ENCODE measurements at regions not wholly inside any gene's neighbourhood (a gene's known extent, or its start where the extent isn't known, plus 50 kb on each side); places are given as distances from the start of the nearest gene placed in this dataset.

DNA sequence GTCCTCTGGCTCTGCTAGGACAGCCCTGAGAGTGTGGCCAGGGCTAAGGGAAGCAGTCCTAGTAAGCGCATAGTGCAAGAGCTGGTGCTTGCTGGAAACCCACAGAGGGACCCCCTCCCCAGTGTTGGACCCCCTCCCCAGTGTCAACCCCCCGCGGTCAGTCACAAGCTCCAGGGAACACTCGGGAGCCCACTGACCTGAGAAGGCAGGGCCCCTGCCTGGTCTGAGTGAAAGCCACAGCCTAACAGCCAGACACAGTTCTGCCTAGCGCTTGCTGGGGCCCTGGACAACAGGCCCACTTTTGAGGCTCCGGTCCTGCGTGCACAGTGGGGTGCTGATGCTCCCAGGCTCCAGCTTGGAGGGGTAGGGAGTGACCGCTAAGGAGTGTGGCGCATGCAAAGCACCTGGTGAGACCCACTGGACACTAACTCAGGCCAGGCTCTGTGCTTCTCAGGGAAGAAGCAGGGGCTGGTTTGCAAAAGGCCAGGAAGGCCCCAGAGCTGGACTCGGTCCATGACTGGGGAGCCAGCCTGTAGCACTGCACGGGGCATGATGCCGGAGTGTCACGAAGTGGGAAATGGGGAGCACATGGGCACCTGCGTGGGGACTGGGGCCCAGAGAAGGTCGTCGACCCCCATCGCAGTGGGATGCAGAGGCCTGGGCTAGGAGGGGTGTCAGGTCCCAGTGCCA, 175.8 kb upstream of the PPP2R2D start:
- Histone ChIP-seq H3K9me3 (ENCODE audit: control insufficient read depth, insufficient read depth, low read length) (no peaks in the 10 kb centered on the region), H3K9ac (ENCODE audit: low read depth, low read length) (no peak overlapping the region), H3K27ac (ENCODE audit: low read depth, low read length) (no peak overlapping the region), H3K27me3 (ENCODE audit: control insufficient read depth, insufficient read depth, low read length) (peaks cover 16% of the 10 kb centered on the region), H3K36me3 (ENCODE audit: control insufficient read depth, insufficient read depth, low read length) (no peaks in the 10 kb centered on the region), H3K4me1 (ENCODE audit: control insufficient read depth, insufficient read depth, low read length) (peaks cover 16% of the 10 kb centered on the region), H3K4me3 (ENCODE audit: low read depth, low read length) (no peak overlapping the region)

GRCh38 chr10:131725581-131726069, 175.2 kb upstream of the PPP2R2D start:
- Histone ChIP-seq H3K27ac (ENCODE audit: low read depth, low read length) (no peak overlapping the region), H3K27me3 (ENCODE audit: control insufficient read depth, insufficient read depth, low read length) (peaks cover 16% of the 10 kb centered on the region), H3K36me3 (ENCODE audit: control insufficient read depth, insufficient read depth, low read length) (no peaks in the 10 kb centered on the region), H3K4me3 (ENCODE audit: low read depth, low read length) (no peak overlapping the region), H3K9ac (ENCODE audit: low read depth, low read length) (no peak overlapping the region), H3K9me3 (ENCODE audit: control insufficient read depth, insufficient read depth, low read length) (no peaks in the 10 kb centered on the region), H3K4me1 (ENCODE audit: control insufficient read depth, insufficient read depth, low read length) (peaks cover 16% of the 10 kb centered on the region)

DNA sequence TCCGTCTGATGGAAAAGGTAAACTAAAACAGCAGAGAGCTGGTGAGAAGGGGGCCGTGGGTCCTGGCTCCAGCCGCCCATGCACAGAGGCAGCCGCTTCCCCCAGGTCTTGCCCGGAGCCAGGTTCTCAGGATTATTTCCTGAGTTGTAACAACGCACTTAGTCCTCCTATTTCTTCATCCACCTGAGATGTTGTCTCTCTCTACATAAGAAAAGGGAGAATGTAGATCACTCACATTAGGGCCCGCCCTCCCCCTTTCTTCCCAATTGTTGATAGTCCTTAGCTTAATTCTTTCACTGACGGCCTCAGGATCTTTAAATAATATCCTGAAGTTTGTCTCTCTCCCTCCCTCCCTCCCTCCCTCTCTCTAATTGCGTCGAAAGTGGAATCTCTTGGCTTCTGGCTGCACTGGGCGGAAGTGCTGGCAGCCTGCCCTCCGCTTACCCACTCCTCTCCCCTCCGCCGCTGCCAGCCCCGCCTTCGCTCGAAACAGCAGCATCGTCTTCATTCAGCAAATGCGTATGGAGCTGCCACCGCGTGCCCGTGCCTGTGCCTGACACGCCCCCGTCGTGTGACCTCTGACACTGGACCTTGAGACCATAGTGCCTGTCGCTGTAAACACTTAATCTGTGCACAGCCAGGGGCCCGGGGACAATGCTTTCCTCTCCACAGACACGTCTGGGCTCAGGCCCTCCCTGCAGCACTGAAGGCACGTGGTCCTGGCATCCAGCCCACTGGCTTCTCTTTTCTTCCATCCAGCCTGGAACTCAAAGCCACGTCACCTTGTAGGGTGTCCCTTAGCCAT, 174.5 kb upstream of the PPP2R2D start:
- Histone ChIP-seq H3K4me1 (ENCODE audit: control insufficient read depth, insufficient read depth, low read length) (peaks cover 16% of the 10 kb centered on the region), H3K27ac (ENCODE audit: low read depth, low read length) (no peak overlapping the region), H3K4me3 (ENCODE audit: low read depth, low read length) (no peak overlapping the region), H3K27me3 (ENCODE audit: control insufficient read depth, insufficient read depth, low read length) (peaks cover 16% of the 10 kb centered on the region), H3K9me3 (ENCODE audit: control insufficient read depth, insufficient read depth, low read length) (no peaks in the 10 kb centered on the region), H3K9ac (ENCODE audit: low read depth, low read length) (no peak overlapping the region), H3K36me3 (ENCODE audit: control insufficient read depth, insufficient read depth, low read length) (no peaks in the 10 kb centered on the region)

DNA sequence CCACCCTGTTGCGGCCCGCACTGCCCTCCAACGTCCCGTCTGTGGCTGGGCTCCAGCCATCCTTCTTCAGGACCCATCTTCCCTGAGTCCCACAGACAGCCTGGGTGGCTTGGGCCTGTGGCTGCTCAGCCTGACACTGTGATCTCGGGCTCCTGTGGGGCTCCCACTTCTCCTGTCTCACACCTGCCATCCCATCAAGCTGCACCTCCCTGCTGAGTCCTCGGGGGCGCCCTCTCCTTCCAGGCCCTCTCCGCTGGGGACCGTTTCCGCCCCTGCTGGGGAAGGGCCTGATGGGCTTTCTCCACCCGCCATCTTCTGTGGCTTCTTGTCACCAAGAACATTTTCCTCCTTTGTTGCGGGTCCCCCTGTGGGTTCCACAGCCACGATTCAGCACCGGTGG, 173.8 kb upstream of the PPP2R2D start:
- Histone ChIP-seq H3K9me3 (ENCODE audit: control insufficient read depth, insufficient read depth, low read length) (no peaks in the 10 kb centered on the region), H3K9ac (ENCODE audit: low read depth, low read length) (no peak overlapping the region), H3K36me3 (ENCODE audit: control insufficient read depth, insufficient read depth, low read length) (no peaks in the 10 kb centered on the region), H3K4me3 (ENCODE audit: low read depth, low read length) (no peak overlapping the region), H3K27ac (ENCODE audit: low read depth, low read length) (no peak overlapping the region), H3K4me1 (ENCODE audit: control insufficient read depth, insufficient read depth, low read length) (peaks cover 16% of the 10 kb centered on the region), H3K27me3 (ENCODE audit: control insufficient read depth, insufficient read depth, low read length) (peaks cover 16% of the 10 kb centered on the region)

DNA sequence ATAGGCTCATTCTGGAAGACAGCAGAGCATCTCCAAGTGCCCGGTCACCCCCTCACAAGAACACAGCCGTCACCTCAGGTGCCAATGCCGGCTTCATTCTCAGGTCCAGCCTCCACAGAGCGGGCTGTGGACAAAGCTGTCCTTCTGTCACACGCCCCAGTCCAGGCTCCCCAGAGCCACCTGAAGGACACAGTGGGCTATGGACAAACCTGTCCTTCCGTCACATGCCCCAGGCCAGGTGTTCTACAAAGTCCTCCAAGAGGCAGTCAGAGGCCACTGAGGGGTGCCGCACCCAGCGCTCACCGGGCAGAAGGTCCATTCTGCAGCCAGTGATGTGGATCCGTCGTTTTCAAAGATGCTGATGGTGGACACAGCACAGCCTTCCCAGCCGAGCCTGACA, 173.2 kb upstream of the PPP2R2D start:
- peaks cover 4% of the 10 kb centered on the region; the same call in 1 of the 2 replicates for H3K9me3 ChIP-seq (ENCODE audit: control insufficient read depth, insufficient read depth, low read length)
- no peak overlapping the region for H3K27ac ChIP-seq (ENCODE audit: low read depth, low read length)
- peaks cover 16% of the 10 kb centered on the region for H3K27me3 ChIP-seq (ENCODE audit: control insufficient read depth, insufficient read depth, low read length)
- H3K4me3 ChIP-seq (ENCODE audit: low read depth, low read length) = no peak overlapping the region
- no peaks in the 10 kb centered on the region for H3K36me3 ChIP-seq (ENCODE audit: control insufficient read depth, insufficient read depth, low read length)
- H3K4me1 ChIP-seq (ENCODE audit: control insufficient read depth, insufficient read depth, low read length) = peaks cover 16% of the 10 kb centered on the region
- no peak overlapping the region for H3K9ac ChIP-seq (ENCODE audit: low read depth, low read length)

DNA sequence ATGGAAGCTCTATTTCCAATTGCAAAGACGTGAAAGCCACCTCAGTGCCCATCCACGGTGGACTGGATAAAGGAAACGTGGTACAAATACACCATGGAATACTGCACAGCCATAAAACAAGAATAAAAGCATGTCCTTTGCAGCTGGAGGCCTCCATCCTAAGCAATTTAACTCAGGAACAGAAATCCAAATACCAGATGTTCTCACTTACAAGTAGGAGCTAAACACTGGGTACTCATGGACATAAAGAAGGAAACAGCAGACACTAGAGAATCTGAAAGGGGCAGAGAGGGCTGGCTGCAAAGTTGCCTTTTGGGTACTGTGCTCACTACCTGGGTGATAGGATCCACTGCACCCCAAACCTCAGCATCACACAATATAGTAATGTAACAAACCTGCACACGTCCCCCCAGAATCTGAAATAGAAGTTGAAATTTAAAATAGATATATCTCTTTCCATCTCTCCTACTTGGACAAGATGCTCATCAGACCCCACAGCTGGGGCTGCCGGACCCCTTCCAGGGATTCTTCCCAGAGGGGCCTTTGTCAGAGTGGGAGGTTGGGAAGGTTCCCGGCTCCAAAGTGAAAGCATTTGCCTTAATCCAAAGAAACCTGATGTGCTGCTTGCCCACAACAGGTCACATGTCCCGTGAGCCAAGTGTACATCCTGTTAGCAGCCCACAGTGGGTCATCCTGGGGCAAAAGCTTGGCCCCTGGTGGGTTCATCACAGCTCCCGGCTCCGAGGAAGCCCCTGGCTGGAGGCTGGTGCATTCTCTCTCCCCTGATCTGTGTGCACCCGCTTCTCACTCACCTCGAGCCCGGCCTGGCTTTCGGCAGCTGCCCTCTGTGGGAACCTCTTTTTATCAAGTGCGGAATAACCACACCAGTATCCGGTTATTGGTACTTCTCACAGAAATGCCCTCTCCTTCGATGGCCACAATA, 172.3 kb upstream of the PPP2R2D start:
- Histone ChIP-seq H3K9ac (ENCODE audit: low read depth, low read length) (no peak overlapping the region), H3K27me3 (ENCODE audit: control insufficient read depth, insufficient read depth, low read length) (peaks cover 16% of the 10 kb centered on the region), H3K9me3 (ENCODE audit: control insufficient read depth, insufficient read depth, low read length) (peaks cover 5% of the 10 kb centered on the region; the same call in 1 of the 2 replicates), H3K27ac (ENCODE audit: low read depth, low read length) (no peak overlapping the region), H3K36me3 (ENCODE audit: control insufficient read depth, insufficient read depth, low read length) (no peaks in the 10 kb centered on the region), H3K4me3 (ENCODE audit: low read depth, low read length) (no peak overlapping the region), H3K4me1 (ENCODE audit: control insufficient read depth, insufficient read depth, low read length) (peaks cover 16% of the 10 kb centered on the region)

GRCh38 chr10:131729361-131729760, 171.4 kb upstream of the PPP2R2D start:
- Histone ChIP-seq H3K4me1 (ENCODE audit: control insufficient read depth, insufficient read depth, low read length) (peaks cover 16% of the 10 kb centered on the region), H3K4me3 (ENCODE audit: low read depth, low read length) (no peak overlapping the region), H3K9ac (ENCODE audit: low read depth, low read length) (no peak overlapping the region), H3K9me3 (ENCODE audit: control insufficient read depth, insufficient read depth, low read length) (peaks cover 5% of the 10 kb centered on the region; the same call in 1 of the 2 replicates), H3K36me3 (ENCODE audit: control insufficient read depth, insufficient read depth, low read length) (no peaks in the 10 kb centered on the region), H3K27me3 (ENCODE audit: control insufficient read depth, insufficient read depth, low read length) (peaks cover 16% of the 10 kb centered on the region), H3K27ac (ENCODE audit: low read depth, low read length) (no peak overlapping the region)

- Histone ChIP-seq H3K27ac (ENCODE audit: low read depth, low read length) (no peak overlapping the region), H3K9me3 (ENCODE audit: control insufficient read depth, insufficient read depth, low read length) (peaks cover 5% of the 10 kb centered on the region; the same call in 1 of the 2 replicates), H3K27me3 (ENCODE audit: control insufficient read depth, insufficient read depth, low read length) (peaks cover 16% of the 10 kb centered on the region), H3K4me1 (ENCODE audit: control insufficient read depth, insufficient read depth, low read length) (peaks cover 16% of the 10 kb centered on the region), H3K36me3 (ENCODE audit: control insufficient read depth, insufficient read depth, low read length) (no peaks in the 10 kb centered on the region), H3K4me3 (ENCODE audit: low read depth, low read length) (no peak overlapping the region), H3K9ac (ENCODE audit: low read depth, low read length) (no peak overlapping the region)
Observed at GRCh38 chr10:131729938-131730660, 170.7 kb upstream of the PPP2R2D start.

- H3K36me3 ChIP-seq (ENCODE audit: control insufficient read depth, insufficient read depth, low read length) = no peaks in the 10 kb centered on the region
- no peak overlapping the region for H3K27ac ChIP-seq (ENCODE audit: low read depth, low read length)
- H3K9me3 ChIP-seq (ENCODE audit: control insufficient read depth, insufficient read depth, low read length) = peaks cover 5% of the 10 kb centered on the region; the same call in 1 of the 2 replicates
- no peak overlapping the region for H3K9ac ChIP-seq (ENCODE audit: low read depth, low read length)
- no peak overlapping the region for H3K4me3 ChIP-seq (ENCODE audit: low read depth, low read length)
- H3K27me3 ChIP-seq (ENCODE audit: control insufficient read depth, insufficient read depth, low read length) = peaks cover 12% of the 10 kb centered on the region
- H3K4me1 ChIP-seq (ENCODE audit: control insufficient read depth, insufficient read depth, low read length) = peaks cover 12% of the 10 kb centered on the region
Observed at GRCh38 chr10:131730771-131731497, 169.9 kb upstream of the PPP2R2D start.
